Activated CD4-positive, alpha-beta T cell treated with anti-CD3 and anti-CD28 coated beads, Interleukin-2, amount 10 ng/mL, durations not matched to agents 7 days and 5 days (primary cell): ENCODE measurements at regions not wholly inside any gene's neighbourhood (a gene's known extent, or its start where the extent isn't known, plus 50 kb on each side); places are given as distances from the start of the nearest gene placed in this dataset.

Experiments used
- CTCF ChIA-PET: fragments of 350-600 bp; sonication (Branson Sonifier 250); formaldehyde crosslinking; loops from one replicate; lab custom pipeline; 2021; ENCODE audit warnings: antibody characterized with exemption; lab: Charles Lee
- POLR2A ChIA-PET: fragments of 350-600 bp; sonication (Branson Sonifier 250); formaldehyde crosslinking; loops from one replicate; lab custom pipeline; 2021; ENCODE audit warnings: antibody characterized with exemption; lab: Charles Lee
- DNase-seq: peaks from one replicate; pipeline ENCODE4 v3.0.0-alpha.2; 2020
- H3K27ac Mint-ChIP-seq: one replicate; pipeline ENCODE4 v1.8.0; 2021; ENCODE audit warnings: mild to moderate bottlenecking, moderate library complexity, mixed read lengths
- H3K27me3 Mint-ChIP-seq: one replicate; pipeline ENCODE4 v1.8.0; 2021; ENCODE audit warnings: mixed read lengths
- H3K36me3 Mint-ChIP-seq: one replicate; pipeline ENCODE4 v1.8.0; 2021; ENCODE audit warnings: low read depth, mixed read lengths
- H3K4me1 Mint-ChIP-seq: one replicate; pipeline ENCODE4 v1.8.0; 2021; ENCODE audit warnings: mixed read lengths
- H3K4me3 Mint-ChIP-seq: one replicate; pipeline ENCODE4 v1.8.0; 2021; ENCODE audit warnings: mild to moderate bottlenecking, moderate library complexity, mixed read lengths
- H3K9me3 Mint-ChIP-seq: one replicate; pipeline ENCODE4 v1.8.0; 2021; ENCODE audit warnings: mixed read lengths

- CTCF ChIA-PET: no interaction called here
- Mint-ChIP-seq H3K4me3 (no peak overlapping the region), H3K36me3 (no peaks in the 10 kb centered on the region), H3K27me3 (no peaks in the 10 kb centered on the region), H3K4me1 (no peaks in the 10 kb centered on the region), H3K9me3 (no peaks in the 10 kb centered on the region), H3K27ac (no peak overlapping the region)
- no peak for DNase-seq
- POLR2A ChIA-PET: no interaction called here
These were observed 315.6 kb upstream of the PTPRD start for GRCh38 chr9:10928372-10928771.

GRCh38 chr9:10930081-10930480 is 317.3 kb upstream of the PTPRD start:
- H3K27me3 Mint-ChIP-seq: no peaks in the 10 kb centered on the region
- no peaks in the 10 kb centered on the region for H3K4me1 Mint-ChIP-seq
- no peaks in the 10 kb centered on the region for H3K36me3 Mint-ChIP-seq
- no peak for DNase-seq
- ChIA-PET POLR2A (no interaction called here), CTCF (no interaction called here)
- H3K27ac Mint-ChIP-seq: no peak overlapping the region
- no peaks in the 10 kb centered on the region for H3K9me3 Mint-ChIP-seq
- H3K4me3 Mint-ChIP-seq: no peak overlapping the region

- POLR2A ChIA-PET: no interaction called here
- Mint-ChIP-seq H3K4me3 (no peak overlapping the region), H3K4me1 (no peaks in the 10 kb centered on the region), H3K36me3 (no peaks in the 10 kb centered on the region), H3K9me3 (peaks cover 14% of the 10 kb centered on the region), H3K27me3 (no peaks in the 10 kb centered on the region), H3K27ac (no peak overlapping the region)
- CTCF ChIA-PET: no interaction called here
- DNase-seq: no peak
These were observed 334.0 kb upstream of the PTPRD start for GRCh38 chr9:10946676-10947410.

- no peak overlapping the region for H3K27ac Mint-ChIP-seq
- DNase-seq: no peak
- H3K9me3 Mint-ChIP-seq: peaks cover 7% of the 10 kb centered on the region
- H3K4me3 Mint-ChIP-seq: no peak overlapping the region
- H3K36me3 Mint-ChIP-seq: no peaks in the 10 kb centered on the region
- ChIA-PET POLR2A (no interaction called here), CTCF (no interaction called here)
- H3K27me3 Mint-ChIP-seq: no peaks in the 10 kb centered on the region
- no peaks in the 10 kb centered on the region for H3K4me1 Mint-ChIP-seq
These were observed 345.1 kb upstream of the PTPRD start for GRCh38 chr9:10957878-10958277.

- Mint-ChIP-seq H3K9me3 (peaks cover 12% of the 10 kb centered on the region), H3K4me3 (no peak overlapping the region), H3K36me3 (no peaks in the 10 kb centered on the region), H3K27ac (no peak overlapping the region), H3K4me1 (no peaks in the 10 kb centered on the region), H3K27me3 (no peaks in the 10 kb centered on the region)
- no peak for DNase-seq
- CTCF ChIA-PET: no interaction called here
- POLR2A ChIA-PET: no interaction called here
These were observed 349.1 kb upstream of the PTPRD start for GRCh38 chr9:10961883-10962282.

- no peak for DNase-seq
- H3K36me3 Mint-ChIP-seq: no peaks in the 10 kb centered on the region
- ChIA-PET CTCF (no interaction called here), POLR2A (no interaction called here)
- H3K27ac Mint-ChIP-seq: no peak overlapping the region
- H3K4me3 Mint-ChIP-seq: no peak overlapping the region
- no peaks in the 10 kb centered on the region for H3K4me1 Mint-ChIP-seq
- H3K9me3 Mint-ChIP-seq: peaks cover 6% of the 10 kb centered on the region
- no peaks in the 10 kb centered on the region for H3K27me3 Mint-ChIP-seq
These were observed 370.4 kb upstream of the PTPRD start for GRCh38 chr9:10983251-10983650.

GRCh38 chr9:10999646-11000045 is 386.8 kb upstream of the PTPRD start:
- CTCF ChIA-PET: no interaction called here

GRCh38 chr9:11001546-11001945 is 388.7 kb upstream of the PTPRD start:
- no peaks in the 10 kb centered on the region for H3K4me1 Mint-ChIP-seq
- H3K36me3 Mint-ChIP-seq: no peaks in the 10 kb centered on the region
- H3K9me3 Mint-ChIP-seq: peaks cover 5% of the 10 kb centered on the region
- no peak overlapping the region for H3K27ac Mint-ChIP-seq
- CTCF ChIA-PET: no interaction called here
- POLR2A ChIA-PET: no interaction called here
- no peaks in the 10 kb centered on the region for H3K27me3 Mint-ChIP-seq
- H3K4me3 Mint-ChIP-seq: no peak overlapping the region
- no peak for DNase-seq

More at GRCh38 chr9:10999646-11000045, 386.8 kb upstream of the PTPRD start:
- no peak for DNase-seq
- POLR2A ChIA-PET: no interaction called here
- Mint-ChIP-seq H3K27ac (no peak overlapping the region), H3K4me1 (no peaks in the 10 kb centered on the region), H3K4me3 (no peak overlapping the region), H3K36me3 (no peaks in the 10 kb centered on the region), H3K27me3 (no peaks in the 10 kb centered on the region), H3K9me3 (peaks cover 8% of the 10 kb centered on the region)

- POLR2A ChIA-PET: no interaction called here
- H3K27me3 Mint-ChIP-seq: no peaks in the 10 kb centered on the region
- H3K4me1 Mint-ChIP-seq: no peaks in the 10 kb centered on the region
- no peak for DNase-seq
- CTCF ChIA-PET: no interaction called here
- peaks cover under 1% of the 10 kb centered on the region for H3K9me3 Mint-ChIP-seq
- H3K27ac Mint-ChIP-seq: no peak overlapping the region
- no peak overlapping the region for H3K4me3 Mint-ChIP-seq
- H3K36me3 Mint-ChIP-seq: no peaks in the 10 kb centered on the region
These were observed 389.9 kb upstream of the PTPRD start for GRCh38 chr9:11002705-11003104.

GRCh38 chr9:11003836-11004235 is 391.0 kb upstream of the PTPRD start:
- Mint-ChIP-seq H3K36me3 (no peaks in the 10 kb centered on the region), H3K27me3 (no peaks in the 10 kb centered on the region), H3K4me3 (no peak overlapping the region), H3K27ac (no peak overlapping the region), H3K4me1 (no peaks in the 10 kb centered on the region), H3K9me3 (peaks cover 3% of the 10 kb centered on the region)
- DNase-seq: no peak
- ChIA-PET POLR2A (no interaction called here), CTCF (no interaction called here)

- Mint-ChIP-seq H3K36me3 (no peaks in the 10 kb centered on the region), H3K4me1 (no peaks in the 10 kb centered on the region), H3K4me3 (no peak overlapping the region), H3K27ac (no peak overlapping the region), H3K9me3 (peaks cover 22% of the 10 kb centered on the region), H3K27me3 (no peaks in the 10 kb centered on the region)
- CTCF ChIA-PET: no interaction called here
- DNase-seq: no peak
- POLR2A ChIA-PET: no interaction called here
These were observed 398.9 kb upstream of the PTPRD start for GRCh38 chr9:11011696-11012095.

GRCh38 chr9:11016081-11016480 is 403.3 kb upstream of the PTPRD start:
- peaks cover 17% of the 10 kb centered on the region for H3K9me3 Mint-ChIP-seq
- ChIA-PET CTCF (no interaction called here), POLR2A (no interaction called here)
- H3K4me1 Mint-ChIP-seq: no peaks in the 10 kb centered on the region
- no peaks in the 10 kb centered on the region for H3K27me3 Mint-ChIP-seq
- no peaks in the 10 kb centered on the region for H3K36me3 Mint-ChIP-seq
- no peak overlapping the region for H3K4me3 Mint-ChIP-seq
- no peak for DNase-seq
- H3K27ac Mint-ChIP-seq: no peak overlapping the region

GRCh38 chr9:11023201-11023600 is 410.4 kb upstream of the PTPRD start:
- CTCF ChIA-PET: no interaction called here
- Mint-ChIP-seq H3K4me1 (no peaks in the 10 kb centered on the region), H3K4me3 (no peak overlapping the region), H3K36me3 (no peaks in the 10 kb centered on the region), H3K9me3 (peaks cover 9% of the 10 kb centered on the region), H3K27ac (no peak overlapping the region), H3K27me3 (no peaks in the 10 kb centered on the region)
- POLR2A ChIA-PET: no interaction called here
- DNase-seq: no peak

- POLR2A ChIA-PET: no interaction called here
- no peaks in the 10 kb centered on the region for H3K36me3 Mint-ChIP-seq
These were observed 413.0 kb upstream of the PTPRD start for GRCh38 chr9:11025775-11026174.

More at GRCh38 chr9:11025775-11026174, 413.0 kb upstream of the PTPRD start:
- H3K27ac Mint-ChIP-seq: no peak overlapping the region
- no peak for DNase-seq
- peaks cover 10% of the 10 kb centered on the region for H3K9me3 Mint-ChIP-seq
- H3K4me1 Mint-ChIP-seq: no peaks in the 10 kb centered on the region
- CTCF ChIA-PET: no interaction called here
- H3K27me3 Mint-ChIP-seq: no peaks in the 10 kb centered on the region
- H3K4me3 Mint-ChIP-seq: no peak overlapping the region
